HG03039 (cell line): ENCODE measurements at regions not wholly inside any gene's neighbourhood (a gene's known extent, or its start where the extent isn't known, plus 50 kb on each side); places are given as distances from the start of the nearest gene placed in this dataset.
"Not testable (repeated sequence)": the region's sequence is repeated elsewhere in the genome, so short reads cannot be mapped to it uniquely, and the experiment has no call there.

Source experiments
- ATAC-seq: cut with Tn5 transposase; IDR thresholded peaks from one replicate; pipeline ENCODE4 v1.9.1; 2021; ENCODE audit warnings: mild to moderate bottlenecking, moderate library complexity; ENCODE audit not compliant: unreplicated experiment

- ATAC-seq = no peak
Measured at GRCh38 chr5:10130881-10131280, 118.8 kb downstream of the ATPSCKMT start.

- no peak for ATAC-seq
Measured at GRCh38 chr5:10126900-10127299, 122.8 kb downstream of the ATPSCKMT start.

GRCh38 chr5:10125116-10125515, 124.6 kb downstream of the ATPSCKMT start:
- ATAC-seq = no peak

DNA sequence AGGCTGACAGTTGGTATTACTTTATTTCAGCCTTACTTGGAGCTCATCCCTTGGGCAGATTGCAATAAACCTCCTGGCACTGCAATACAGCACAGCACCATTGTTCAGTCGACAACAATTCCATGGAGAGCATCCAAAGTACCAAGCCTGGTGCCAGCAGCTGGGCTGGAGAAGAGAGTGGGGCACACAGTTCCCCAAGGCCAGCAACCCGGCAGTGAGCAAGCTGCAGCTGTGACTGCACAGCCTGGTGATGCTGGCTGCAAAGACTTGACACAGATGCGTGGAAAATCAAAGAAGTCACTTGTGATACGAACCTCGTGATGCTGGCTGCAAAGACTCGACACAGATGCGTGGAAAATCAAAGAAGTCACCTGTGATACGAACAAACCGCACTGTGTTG, 125.4 kb downstream of the ATPSCKMT start:
- no peak for ATAC-seq

- no peak for ATAC-seq
Measured at GRCh38 chr5:10123254-10123989, 126.3 kb downstream of the ATPSCKMT start.

DNA sequence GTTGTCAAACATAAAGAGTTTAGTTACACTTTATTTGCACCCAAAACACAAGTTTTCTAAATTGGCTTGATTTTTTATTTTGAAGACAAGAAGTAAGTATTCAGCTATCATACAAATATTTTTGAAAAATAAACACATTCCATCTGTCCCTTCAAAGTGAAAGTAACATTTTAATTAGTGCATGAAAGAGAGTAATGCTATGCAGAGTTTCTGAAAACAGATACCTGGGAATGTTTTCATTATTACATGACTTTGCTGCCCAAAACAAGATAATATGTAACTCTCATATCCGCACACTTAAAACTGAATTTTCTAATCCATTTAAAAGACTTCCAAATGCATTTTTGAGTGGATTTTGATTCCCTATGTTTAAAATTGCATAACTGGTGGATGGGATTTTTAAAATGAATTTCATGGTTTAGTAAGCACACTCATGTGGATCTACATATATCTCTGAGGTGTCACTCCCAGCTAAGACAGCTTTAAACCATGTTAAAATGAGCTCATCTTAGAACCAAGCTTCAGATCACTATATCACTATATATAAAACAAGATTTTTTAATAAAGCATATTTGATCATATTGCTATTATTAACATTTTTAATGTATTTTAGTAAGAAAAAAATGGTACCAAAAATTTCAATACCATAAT, 127.5 kb downstream of the ATPSCKMT start:
- ATAC-seq = no peak

- ATAC-seq = no peak
Measured at GRCh38 chr5:10120934-10121333, 128.8 kb downstream of the ATPSCKMT start.

- no peak for ATAC-seq
Measured at GRCh38 chr5:10118150-10118549, 131.5 kb downstream of the ATPSCKMT start.

- no peak for ATAC-seq
Measured at GRCh38 chr5:10116594-10116993, 133.1 kb downstream of the ATPSCKMT start.

GRCh38 chr5:10115669-10116068, 134.0 kb downstream of the ATPSCKMT start:
- no peak for ATAC-seq

DNA sequence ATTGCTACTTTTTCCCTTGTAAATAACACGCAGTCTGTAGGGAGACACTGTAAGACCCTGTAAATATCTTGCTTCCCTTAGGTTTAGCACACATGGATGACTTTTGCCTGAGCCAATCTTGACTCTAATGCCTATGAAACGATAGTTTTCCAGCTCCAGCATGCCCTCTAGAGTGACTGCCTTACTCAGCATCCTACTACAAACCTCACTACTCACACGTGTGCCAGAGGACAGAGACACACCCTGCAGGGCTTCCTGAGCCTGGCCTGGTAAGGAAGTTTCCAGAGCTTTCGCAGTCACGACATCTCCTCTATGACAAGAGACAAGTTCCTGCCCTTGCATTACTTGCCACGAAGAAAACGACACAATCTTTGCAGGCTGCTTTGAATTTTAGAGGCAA, 138.1 kb downstream of the ATPSCKMT start:
- ATAC-seq = no peak

- ATAC-seq = no peak
Measured at GRCh38 chr5:10110228-10110627, 139.5 kb downstream of the ATPSCKMT start.

DNA sequence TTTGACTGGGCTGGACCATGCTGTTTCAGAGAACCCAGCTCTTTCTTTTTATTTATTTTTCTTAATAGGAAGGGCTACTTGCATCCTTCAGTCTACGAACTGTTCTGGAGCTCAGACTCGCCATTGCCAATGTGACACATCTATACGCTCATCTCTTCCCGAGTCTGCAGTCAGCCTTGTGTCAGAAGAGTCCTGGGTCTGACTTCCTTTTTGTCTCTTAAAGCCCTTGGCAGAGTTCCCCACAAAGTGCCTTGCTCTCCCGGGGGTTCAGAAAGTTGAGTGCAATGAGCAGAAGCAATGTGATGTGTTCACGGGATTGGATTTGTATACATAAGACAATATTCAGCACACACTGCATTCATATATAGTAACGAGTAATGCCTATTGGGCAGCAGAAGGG, 140.4 kb downstream of the ATPSCKMT start:
- no peak for ATAC-seq

- ATAC-seq = no peak
Measured at GRCh38 chr5:10106806-10107205, 142.9 kb downstream of the ATPSCKMT start.

GRCh38 chr5:10106285-10106684, 143.4 kb downstream of the ATPSCKMT start:
- ATAC-seq = no peak

GRCh38 chr5:10102706-10103497, 146.8 kb downstream of the ATPSCKMT start:
- ATAC-seq = no peak

GRCh38 chr5:10102235-10102634, 147.5 kb downstream of the ATPSCKMT start:
- ATAC-seq = not testable (repeated sequence)

GRCh38 chr5:10099548-10099947, 150.1 kb downstream of the ATPSCKMT start:
- no peak for ATAC-seq

DNA sequence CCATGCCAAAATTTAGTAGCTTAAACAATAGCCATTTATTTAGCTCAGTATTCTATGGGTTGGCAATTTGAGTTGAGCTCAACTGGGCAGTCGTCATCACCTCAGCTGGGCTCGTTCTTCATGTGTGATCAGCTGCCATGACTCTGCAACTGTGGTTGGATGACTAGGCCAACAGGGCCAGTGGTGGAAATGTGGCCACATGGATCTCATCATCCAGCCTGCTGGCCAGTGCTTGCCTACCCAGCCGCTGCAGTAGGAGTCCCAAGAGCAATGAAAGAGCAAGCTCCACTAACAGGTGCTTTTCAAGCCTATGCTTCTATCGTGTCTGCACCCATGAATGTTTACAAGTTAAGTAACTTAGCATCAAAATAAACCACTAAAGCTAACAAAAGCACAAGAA, 158.0 kb downstream of the ATPSCKMT start:
- ATAC-seq = no peak

- ATAC-seq = no peak
Measured at GRCh38 chr5:10090074-10090473, 159.6 kb downstream of the ATPSCKMT start.

DNA sequence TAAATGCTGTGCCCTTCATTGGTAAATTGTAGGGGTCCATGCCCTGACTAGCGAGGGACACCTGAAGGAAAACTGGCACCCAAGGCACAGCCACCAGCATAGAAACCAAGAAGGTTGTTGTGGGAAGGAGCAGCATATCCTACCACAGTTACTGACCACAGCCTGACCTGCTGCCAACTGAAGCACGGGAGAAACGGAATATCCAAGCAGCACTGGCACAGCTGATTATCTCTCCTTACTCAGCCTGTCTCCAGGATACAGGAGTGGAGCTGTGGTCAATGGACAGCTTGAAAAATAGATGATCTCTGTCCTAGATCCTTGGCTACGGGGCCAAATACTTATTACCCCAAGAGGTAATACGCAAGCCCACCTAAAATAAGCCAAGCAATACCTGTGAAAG, 164.5 kb downstream of the ATPSCKMT start:
- ATAC-seq = no peak

DNA sequence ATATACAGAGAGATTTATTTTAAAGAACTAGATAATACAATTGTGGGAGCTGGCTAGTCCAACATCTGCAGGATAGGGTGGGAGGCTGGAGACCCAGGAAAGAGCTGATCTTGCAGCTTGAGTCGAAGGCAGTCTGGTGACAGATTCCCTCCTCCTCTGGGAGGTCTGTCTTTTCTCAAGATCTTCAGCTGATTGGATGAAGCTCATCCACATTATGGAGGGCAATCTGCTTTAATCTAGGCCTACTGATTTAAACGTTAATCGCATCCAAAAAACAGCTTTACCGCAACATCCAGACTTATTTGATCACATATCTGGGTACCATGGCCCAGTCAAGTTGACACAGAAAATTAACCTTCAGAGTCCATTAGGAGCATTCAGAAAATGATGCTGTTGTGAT, 168.1 kb downstream of the ATPSCKMT start:
- no peak for ATAC-seq
